WI38 (cell line): ENCODE measurements at regions not wholly inside any gene's neighbourhood (a gene's known extent, or its start where the extent isn't known, plus 50 kb on each side); places are given as distances from the start of the nearest gene placed in this dataset.
"Not testable (repeated sequence)": the region's sequence is repeated elsewhere in the genome, so short reads cannot be mapped to it uniquely, and the experiment has no call there.

Experiments
- H3K4me3 ChIP-seq: 2 replicates; pipeline ENCODE4 v1.5.1; 2011; ENCODE audit warnings: low read depth, mild to moderate bottlenecking, control low read depth, low read length

GRCh38 chr15:32536507-32537172, 56.6 kb upstream of the GOLGA8N start:
- peak overlapping the region; percentile 53 for H3K4me3 ChIP-seq

GRCh38 chr15:32536057-32536493, 57.2 kb upstream of the GOLGA8N start:
- not testable (repeated sequence) for H3K4me3 ChIP-seq

- not testable (repeated sequence) for H3K4me3 ChIP-seq
Observed at GRCh38 chr15:32535150-32535898, 57.9 kb upstream of the GOLGA8N start.

GRCh38 chr15:32522900-32523299, 67.5 kb upstream of the GOLGA8O start:
- not testable (repeated sequence) for H3K4me3 ChIP-seq

- H3K4me3 ChIP-seq = not testable (repeated sequence)
Observed at GRCh38 chr15:32522421-32522820, 67.0 kb upstream of the GOLGA8O start.

- not testable (repeated sequence) for H3K4me3 ChIP-seq
Observed at GRCh38 chr15:32518976-32519375, 63.5 kb upstream of the GOLGA8O start.

GRCh38 chr15:32518013-32518412, 62.6 kb upstream of the GOLGA8O start:
- H3K4me3 ChIP-seq = not testable (repeated sequence)

- not testable (repeated sequence) for H3K4me3 ChIP-seq
Observed at GRCh38 chr15:32516954-32517353, 61.5 kb upstream of the GOLGA8O start.

- H3K4me3 ChIP-seq = not testable (repeated sequence)
Observed at GRCh38 chr15:32513378-32513777, 57.9 kb upstream of the GOLGA8O start.

GRCh38 chr15:32510027-32510426, 54.6 kb upstream of the GOLGA8O start:
- H3K4me3 ChIP-seq = not testable (repeated sequence)

- H3K4me3 ChIP-seq = not testable (repeated sequence)
Observed at GRCh38 chr15:32508081-32508480, 52.6 kb upstream of the GOLGA8O start.

GRCh38 chr15:32506787-32507186, 51.4 kb upstream of the GOLGA8O start:
- H3K4me3 ChIP-seq = not testable (repeated sequence)

- H3K4me3 ChIP-seq = not testable (repeated sequence)
Observed at GRCh38 chr15:32505633-32506032, 50.2 kb upstream of the GOLGA8O start.
